Activated T-cell treated with anti-CD3 and anti-CD28 coated beads, Interleukin-2, amount 50 U/mL, for 4 hours (primary cell): ENCODE measurements at regions not wholly inside any gene's neighbourhood (a gene's known extent, or its start where the extent isn't known, plus 50 kb on each side); places are given as distances from the start of the nearest gene placed in this dataset.

Experiments used
- ATAC-seq, 2 donors: fragments of 200-7000 bp; cut with Tn5 transposase; one replicate each; pipeline ENCODE4 v1.10.0; 2021
- DNase-seq: peaks from one replicate; pipeline ENCODE4 v3.0.0-alpha.2; 2020
- H3K27me3 Mint-ChIP-seq: one replicate; pipeline ENCODE4 v1.8.0; 2021; ENCODE audit warnings: low read depth, mixed read lengths
- H3K36me3 Mint-ChIP-seq: one replicate; pipeline ENCODE4 v1.8.0; 2022; ENCODE audit warnings: mixed read lengths; ENCODE audit not compliant: insufficient read depth
- H3K4me1 Mint-ChIP-seq: one replicate; pipeline ENCODE4 v1.8.0; 2021; ENCODE audit warnings: low read depth, mixed read lengths
- H3K4me3 Mint-ChIP-seq: one replicate; pipeline ENCODE4 v1.8.0; 2021; ENCODE audit warnings: mild to moderate bottlenecking, moderate library complexity, mixed read lengths
- H3K9me3 Mint-ChIP-seq: one replicate; pipeline ENCODE4 v1.8.0; 2021; ENCODE audit warnings: mixed read lengths

GRCh38 chr7:25847336-25848070, 304.5 kb upstream of the NFE2L3 start:
- Mint-ChIP-seq H3K27me3 (peaks cover 46% of the 10 kb centered on the region), H3K36me3 (no peaks in the 10 kb centered on the region), H3K9me3 (no peaks in the 10 kb centered on the region), H3K4me1 (peaks cover 7% of the 10 kb centered on the region), H3K4me3 (no peak overlapping the region)
- ATAC-seq (no peak), DNase-seq (no peak)

GRCh38 chr7:25849500-25850184, 302.4 kb upstream of the NFE2L3 start:
- Mint-ChIP-seq H3K36me3 (no peaks in the 10 kb centered on the region), H3K4me3 (no peak overlapping the region), H3K27me3 (peaks cover 57% of the 10 kb centered on the region), H3K4me1 (peaks cover 12% of the 10 kb centered on the region), H3K9me3 (no peaks in the 10 kb centered on the region)
- DNase-seq (no peak), ATAC-seq (no peak)

GRCh38 chr7:25850216-25850615, 301.8 kb upstream of the NFE2L3 start:
- ATAC-seq (no peak), DNase-seq (no peak)
- Mint-ChIP-seq H3K9me3 (no peaks in the 10 kb centered on the region), H3K4me1 (peaks cover 12% of the 10 kb centered on the region), H3K36me3 (no peaks in the 10 kb centered on the region), H3K4me3 (no peak overlapping the region), H3K27me3 (peaks cover 61% of the 10 kb centered on the region)

GRCh38 chr7:25850735-25851134, 301.3 kb upstream of the NFE2L3 start:
- ATAC-seq (no peak), DNase-seq (no peak)
- Mint-ChIP-seq H3K9me3 (no peaks in the 10 kb centered on the region), H3K4me1 (peaks cover 12% of the 10 kb centered on the region), H3K4me3 (no peak overlapping the region), H3K36me3 (no peaks in the 10 kb centered on the region), H3K27me3 (peaks cover 57% of the 10 kb centered on the region)

- peak; percentile 63 to 67 for ATAC-seq
- H3K27me3 Mint-ChIP-seq = peaks cover 57% of the 10 kb centered on the region
Observed at GRCh38 chr7:25851332-25852210, 300.4 kb upstream of the NFE2L3 start.

GRCh38 chr7:25852211-25852938, 299.6 kb upstream of the NFE2L3 start:
- Mint-ChIP-seq H3K4me3 (no peak overlapping the region), H3K27me3 (peaks cover 49% of the 10 kb centered on the region), H3K9me3 (no peaks in the 10 kb centered on the region), H3K36me3 (no peaks in the 10 kb centered on the region), H3K4me1 (peaks cover 12% of the 10 kb centered on the region)
- ATAC-seq = no peak
- DNase-seq = no peak

More at GRCh38 chr7:25851332-25852210, 300.4 kb upstream of the NFE2L3 start:
- H3K4me1 Mint-ChIP-seq = peaks cover 12% of the 10 kb centered on the region
- H3K4me3 Mint-ChIP-seq = peak overlapping the region; percentile 62
- no peaks in the 10 kb centered on the region for H3K9me3 Mint-ChIP-seq
- no peaks in the 10 kb centered on the region for H3K36me3 Mint-ChIP-seq
- peak; percentile 46 for DNase-seq

GRCh38 chr7:25852939-25853271, 299.1 kb upstream of the NFE2L3 start:
- peaks cover 45% of the 10 kb centered on the region for H3K27me3 Mint-ChIP-seq
- no peaks in the 10 kb centered on the region for H3K36me3 Mint-ChIP-seq
- no peak overlapping the region for H3K4me3 Mint-ChIP-seq

GRCh38 chr7:25853314-25853713, 298.7 kb upstream of the NFE2L3 start:
- H3K36me3 Mint-ChIP-seq = no peaks in the 10 kb centered on the region
- peaks cover 12% of the 10 kb centered on the region for H3K4me1 Mint-ChIP-seq
- ATAC-seq = no peak
- H3K27me3 Mint-ChIP-seq = peaks cover 45% of the 10 kb centered on the region
- DNase-seq = no peak
- no peaks in the 10 kb centered on the region for H3K9me3 Mint-ChIP-seq
- H3K4me3 Mint-ChIP-seq = no peak overlapping the region

More at GRCh38 chr7:25852939-25853271, 299.1 kb upstream of the NFE2L3 start:
- H3K4me1 Mint-ChIP-seq = peaks cover 12% of the 10 kb centered on the region
- DNase-seq = no peak
- ATAC-seq = no peak
- no peaks in the 10 kb centered on the region for H3K9me3 Mint-ChIP-seq

- Mint-ChIP-seq H3K9me3 (no peaks in the 10 kb centered on the region), H3K4me1 (peaks cover 12% of the 10 kb centered on the region), H3K4me3 (no peak overlapping the region), H3K27me3 (peaks cover 51% of the 10 kb centered on the region), H3K36me3 (no peaks in the 10 kb centered on the region)
- DNase-seq (no peak), ATAC-seq (no peak)
Observed at GRCh38 chr7:25854059-25854458, 297.9 kb upstream of the NFE2L3 start.

GRCh38 chr7:25854608-25855497, 297.1 kb upstream of the NFE2L3 start:
- Mint-ChIP-seq H3K4me1 (peaks cover 12% of the 10 kb centered on the region), H3K36me3 (no peaks in the 10 kb centered on the region), H3K4me3 (no peak overlapping the region), H3K27me3 (peaks cover 51% of the 10 kb centered on the region), H3K9me3 (peaks cover 5% of the 10 kb centered on the region)
- DNase-seq (no peak), ATAC-seq (no peak)

- ATAC-seq = peak in 1 of 2 donors; percentile 1
- H3K4me3 Mint-ChIP-seq = no peak overlapping the region
- H3K9me3 Mint-ChIP-seq = peaks cover 8% of the 10 kb centered on the region
- DNase-seq = no peak
- H3K36me3 Mint-ChIP-seq = no peaks in the 10 kb centered on the region
- peaks cover 12% of the 10 kb centered on the region for H3K4me1 Mint-ChIP-seq
- H3K27me3 Mint-ChIP-seq = peaks cover 58% of the 10 kb centered on the region
Observed at GRCh38 chr7:25855854-25856782, 295.9 kb upstream of the NFE2L3 start.

- Mint-ChIP-seq H3K4me1 (peaks cover 15% of the 10 kb centered on the region), H3K9me3 (peaks cover 14% of the 10 kb centered on the region), H3K27me3 (peaks cover 62% of the 10 kb centered on the region), H3K36me3 (no peaks in the 10 kb centered on the region), H3K4me3 (no peak overlapping the region)
- ATAC-seq (no peak), DNase-seq (no peak)
Observed at GRCh38 chr7:25857376-25858067, 294.5 kb upstream of the NFE2L3 start.
